Neural progenitor cell (in vitro differentiated cells): ENCODE measurements at regions not wholly inside any gene's neighbourhood (a gene's known extent, or its start where the extent isn't known, plus 50 kb on each side); places are given as distances from the start of the nearest gene placed in this dataset.

Experiments used
- CTCF ChIP-seq: fragments of 200-600 bp; sonication (generic); IDR thresholded peaks from 2 replicates; pipeline ENCODE4 v1.5.1; 2017; ENCODE audit warnings: antibody characterized with exemption, mild to moderate bottlenecking
- EZH2 ChIP-seq: fragments of 200-600 bp; sonication (generic); IDR thresholded peaks from 2 replicates; pipeline ENCODE4 v1.6.1; 2017; ENCODE audit warnings: antibody characterized with exemption, mild to moderate bottlenecking, moderate library complexity
- EZH2phosphoT487 ChIP-seq: fragments of 200-600 bp; sonication (generic); IDR thresholded peaks from 2 replicates; pipeline ENCODE4 v1.6.1; 2017; ENCODE audit warnings: antibody characterized with exemption

GRCh38 chr2:217349251-217349650 lies 489.4 kb upstream of the TNP1 start:
- no peak for TF ChIP-seq CTCF
- TF ChIP-seq EZH2phosphoT487: no peak
- TF ChIP-seq EZH2: no peak
